ENCODE measurements at regions not wholly inside any gene's neighbourhood (a gene's known extent, or its start where the extent isn't known, plus 50 kb on each side); places are given as distances from the start of the nearest gene placed in this dataset.
A peak's percentile ranks its signal among the peaks of the same experiment; 100 is the strongest.
"Not testable (repeated sequence)": the region's sequence is repeated elsewhere in the genome, so short reads cannot be mapped to it uniquely, and the experiment has no call there.

DNA sequence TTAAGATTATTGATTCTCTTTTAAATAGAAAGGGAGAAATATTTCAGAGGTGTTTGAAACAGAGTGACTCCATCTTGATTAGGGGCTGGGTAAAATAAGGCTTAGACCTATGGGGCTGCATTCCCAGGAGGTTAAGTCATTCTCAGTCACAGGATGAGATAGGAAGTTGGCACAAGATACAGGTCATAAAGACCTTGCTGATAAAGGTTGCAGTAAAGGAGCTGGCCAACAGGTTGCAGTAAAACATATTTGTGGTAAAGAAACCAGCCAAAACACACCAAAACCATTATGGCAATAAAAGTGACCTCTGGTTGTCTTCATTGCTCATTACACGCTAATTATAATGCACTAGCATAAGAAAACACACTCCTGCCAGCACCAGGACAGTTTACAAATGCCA, 165.0 kb downstream of the SPIN4 start:
- DNase-seq (ENCODE audit: low read depth in 2 of 2): no peak

GRCh38 chrX:63179852-63180251, 171.3 kb downstream of the SPIN4 start:
- DNase-seq (ENCODE audit: low read depth in 2 of 2): not testable (repeated sequence)

GRCh38 chrX:63176578-63176977, 174.6 kb downstream of the SPIN4 start:
- not testable (repeated sequence) for DNase-seq (ENCODE audit: low read depth in 2 of 2)

GRCh38 chrX:63173841-63174718, 177.1 kb downstream of the SPIN4 start:
- DNase-seq (ENCODE audit: low read depth in 2 of 2): not testable (repeated sequence)

DNA sequence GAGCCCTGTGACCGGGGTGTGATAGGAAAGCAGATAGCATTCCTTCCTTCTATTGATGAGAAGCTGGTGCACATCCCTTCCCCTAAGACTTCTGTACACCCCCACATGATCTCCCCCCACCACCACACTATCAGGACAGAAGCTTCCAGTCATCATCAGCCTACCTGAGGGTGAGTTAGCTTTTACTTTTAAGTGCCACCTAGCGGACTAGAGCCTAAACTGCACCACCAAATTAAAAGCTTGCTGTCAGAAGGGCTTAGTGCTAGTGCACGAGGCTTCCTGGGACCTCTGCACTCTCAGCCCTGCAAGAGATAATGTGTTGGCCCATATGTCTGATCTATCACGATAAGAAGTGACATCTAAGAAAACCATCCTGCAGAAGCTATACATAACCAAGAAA, 181.7 kb downstream of the SPIN4 start:
- DNase-seq (ENCODE audit: low read depth in 2 of 2): not testable (repeated sequence)

DNA sequence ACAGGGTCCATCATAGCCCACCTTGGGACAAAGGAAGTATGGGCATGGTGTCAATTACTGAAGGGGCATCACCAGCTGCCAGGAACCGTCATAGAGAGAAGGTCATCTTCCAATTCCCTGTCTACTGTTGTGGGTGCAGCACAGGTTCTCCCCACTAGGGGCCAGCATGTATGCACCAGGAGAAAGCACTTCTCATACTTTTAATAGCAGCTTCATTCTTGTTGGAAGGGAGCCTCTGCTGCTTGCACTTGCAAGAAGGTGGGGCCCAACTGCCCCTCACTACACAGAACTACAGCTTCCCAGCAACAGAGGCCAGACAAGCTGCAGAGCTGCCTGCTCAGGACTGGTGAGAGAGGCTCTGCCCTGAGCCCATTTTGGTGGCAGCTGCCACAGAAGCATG, 182.2 kb downstream of the SPIN4 start:
- not testable (repeated sequence) for DNase-seq (ENCODE audit: low read depth in 2 of 2)

DNA sequence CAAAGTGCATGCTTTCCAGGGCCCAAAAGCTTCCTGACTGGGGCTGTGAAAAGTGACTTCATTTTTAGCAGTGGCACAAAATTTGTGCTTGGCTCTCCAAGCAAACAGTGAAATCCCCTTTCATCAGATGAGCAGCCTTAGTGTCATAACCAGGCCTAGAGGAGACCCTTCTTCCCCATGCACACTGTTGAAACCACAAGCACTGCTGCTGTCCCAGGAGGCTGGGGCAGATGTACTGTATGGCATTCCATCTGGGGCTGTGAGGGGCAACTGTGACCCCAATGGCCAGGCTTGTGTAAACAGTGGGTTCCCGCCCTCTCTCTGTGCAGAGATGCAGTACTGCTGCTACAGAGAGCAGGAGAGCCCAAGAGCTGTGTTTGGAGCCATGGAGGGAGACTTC, 184.1 kb downstream of the SPIN4 start:
- not testable (repeated sequence) for DNase-seq (ENCODE audit: low read depth in 2 of 2)

DNA sequence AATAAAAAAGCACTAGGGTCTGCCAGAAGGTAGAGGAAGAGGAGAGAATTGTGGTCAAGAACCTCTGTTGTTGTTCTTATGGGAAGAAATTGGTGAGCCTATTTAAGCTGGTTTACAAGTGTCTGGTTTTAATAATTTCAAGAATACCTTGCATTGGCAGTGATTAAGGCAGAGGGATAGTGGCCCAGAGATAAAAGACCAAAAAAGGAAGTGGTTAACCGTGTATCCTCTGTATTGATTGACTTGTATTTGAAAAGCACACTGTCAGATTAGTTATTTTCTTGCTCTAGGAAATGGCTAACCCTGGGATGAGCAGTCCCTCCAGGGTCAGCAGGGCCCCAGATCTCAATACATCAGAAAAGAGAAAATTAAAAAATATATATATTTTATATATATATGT, 190.1 kb downstream of the SPIN4 start:
- DNase-seq (ENCODE audit: low read depth in 2 of 2): not testable (repeated sequence)

DNA sequence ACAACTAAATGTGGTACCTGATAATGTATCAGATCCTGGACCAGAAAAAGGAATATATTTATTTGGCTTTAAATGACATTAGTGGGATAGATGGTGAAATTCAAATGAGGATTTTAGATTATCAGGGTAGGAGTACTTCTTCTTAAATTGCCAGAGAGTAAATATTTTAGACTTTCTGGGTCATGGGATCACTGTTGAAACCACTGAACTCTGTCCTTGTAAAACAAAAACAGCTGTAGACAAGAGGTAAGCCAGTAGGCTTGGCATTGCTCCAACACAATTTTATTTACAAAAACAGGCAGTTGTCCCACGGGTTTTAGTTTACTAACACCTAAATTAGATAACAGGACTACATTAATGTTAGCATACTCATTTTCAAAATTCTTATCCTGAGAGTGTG, 190.8 kb downstream of the SPIN4 start:
- not testable (repeated sequence) for DNase-seq (ENCODE audit: low read depth in 2 of 2)

DNA sequence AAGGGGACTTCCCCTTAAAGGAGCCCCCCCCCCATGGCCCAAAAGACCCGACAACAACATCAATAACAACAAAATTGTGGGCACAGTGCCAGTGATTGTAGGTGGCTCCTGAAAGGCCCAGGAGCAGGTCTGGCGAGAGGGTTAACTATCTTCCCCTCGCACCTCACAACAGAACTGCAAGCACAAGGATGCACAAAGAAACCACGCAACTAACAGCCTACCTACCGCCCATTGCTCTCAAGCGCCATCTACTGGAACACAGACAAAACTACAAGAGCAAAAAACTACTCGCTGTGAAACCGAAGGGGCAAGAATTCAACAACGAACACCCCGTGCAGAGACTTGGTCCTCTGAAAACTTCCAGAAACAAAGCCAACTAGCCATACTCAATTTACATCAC, 205.6 kb downstream of the SPIN4 start:
- not testable (repeated sequence) for DNase-seq (ENCODE audit: low read depth in 2 of 2)

GRCh38 chrX:63142588-63142987, 208.5 kb downstream of the SPIN4 start:
- DNase-seq (ENCODE audit: low read depth in 2 of 2): not testable (repeated sequence)

DNA sequence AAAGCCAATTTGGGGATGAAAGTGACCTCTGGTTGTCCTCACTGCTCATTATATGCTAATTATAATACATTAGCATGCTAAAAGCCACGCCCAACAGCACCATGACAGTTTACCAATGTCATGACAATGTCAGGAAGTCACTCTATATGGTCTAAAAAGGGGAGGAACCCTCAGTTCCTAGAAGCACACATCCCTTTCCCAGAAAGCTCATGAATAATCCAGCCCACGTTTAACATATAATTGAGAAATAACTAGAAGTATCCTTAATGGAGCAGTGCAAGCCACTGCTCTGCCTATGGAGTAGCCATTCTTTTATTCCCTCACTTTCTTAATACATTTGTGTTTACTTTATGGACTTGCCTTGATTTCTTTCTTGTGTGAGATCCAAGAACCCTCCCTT, 215.3 kb downstream of the SPIN4 start:
- DNase-seq (ENCODE audit: low read depth in 2 of 2): not testable (repeated sequence)

DNA sequence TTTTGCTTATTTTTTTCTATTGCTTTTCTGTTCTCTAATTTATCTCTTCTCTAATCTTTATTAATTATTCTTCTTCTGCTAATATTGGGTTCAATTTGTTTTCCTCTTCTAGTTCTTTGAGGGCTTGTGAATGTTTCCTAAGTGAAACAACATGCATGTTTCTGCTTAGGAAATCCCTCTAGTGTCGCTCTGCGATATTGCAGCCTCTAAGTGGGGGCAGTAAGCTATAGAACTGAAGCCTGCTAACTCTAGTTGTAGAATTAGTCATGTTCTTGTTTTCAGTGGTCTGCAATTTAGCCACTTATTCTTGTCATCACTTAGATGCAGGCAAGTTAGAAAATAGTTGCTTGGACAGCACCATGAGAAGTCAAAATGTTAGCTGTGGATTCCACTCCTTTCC, 222.6 kb downstream of the SPIN4 start:
- peak; percentile 20 to 26 for DNase-seq (ENCODE audit: low read depth in 2 of 2)

- no peak for DNase-seq (ENCODE audit: low read depth in 2 of 2)
Observed at GRCh38 chrX:63115196-63115595, 235.9 kb downstream of the SPIN4 start.

- no peak for DNase-seq (ENCODE audit: low read depth in 2 of 2)
Observed at GRCh38 chrX:63101879-63102620, 249.1 kb downstream of the SPIN4 start.

DNA sequence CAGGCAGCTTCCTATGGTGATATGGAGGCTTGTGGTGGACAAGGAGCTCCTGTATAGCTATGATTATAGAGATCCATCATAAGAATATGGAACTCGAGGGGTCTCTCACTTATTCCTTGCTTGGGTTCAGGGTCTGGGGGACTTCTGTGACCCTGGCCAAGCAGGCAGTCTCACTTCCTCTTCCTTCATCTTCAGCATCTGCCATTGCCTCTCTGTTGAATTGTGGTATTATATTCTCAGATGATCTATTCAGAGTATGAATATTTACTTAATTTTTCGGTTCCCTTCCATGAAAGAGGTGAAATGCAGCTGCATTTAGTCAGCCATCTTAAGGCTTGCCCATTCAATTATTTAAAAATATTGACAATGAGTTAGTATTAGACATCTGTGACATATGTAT, 292.9 kb downstream of the SPIN4 start:
- DNase-seq (ENCODE audit: low read depth in 2 of 2): no peak

DNA sequence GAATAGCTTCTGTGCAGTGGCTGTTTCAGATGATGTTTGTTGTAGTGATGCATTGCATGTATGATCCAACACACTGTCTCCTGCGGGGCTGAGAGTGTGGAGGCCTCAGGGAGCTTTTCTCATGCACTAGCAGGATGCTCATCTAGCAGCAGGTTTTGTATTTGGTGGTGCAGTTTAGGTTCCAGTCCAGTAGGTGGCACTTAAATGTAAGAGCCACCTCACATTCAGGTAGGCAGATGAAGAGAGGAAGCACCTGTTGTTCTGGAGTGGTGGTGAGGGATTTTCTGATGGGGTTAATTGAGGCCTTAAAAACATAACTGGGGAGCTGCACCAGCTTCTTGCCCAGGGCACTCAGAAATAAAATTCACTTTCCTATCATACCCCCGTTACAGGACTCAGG, 300.9 kb downstream of the SPIN4 start:
- no peak for DNase-seq (ENCODE audit: low read depth in 2 of 2)

GRCh38 chrX:63032811-63033210, 318.3 kb downstream of the SPIN4 start:
- no peak for DNase-seq (ENCODE audit: low read depth in 2 of 2)

- DNase-seq (ENCODE audit: low read depth in 2 of 2): no peak
Observed at GRCh38 chrX:63013549-63013948, 337.6 kb downstream of the SPIN4 start.

GRCh38 chrX:63012574-63012973, 338.6 kb downstream of the SPIN4 start:
- DNase-seq (ENCODE audit: low read depth in 2 of 2): no peak

DNA sequence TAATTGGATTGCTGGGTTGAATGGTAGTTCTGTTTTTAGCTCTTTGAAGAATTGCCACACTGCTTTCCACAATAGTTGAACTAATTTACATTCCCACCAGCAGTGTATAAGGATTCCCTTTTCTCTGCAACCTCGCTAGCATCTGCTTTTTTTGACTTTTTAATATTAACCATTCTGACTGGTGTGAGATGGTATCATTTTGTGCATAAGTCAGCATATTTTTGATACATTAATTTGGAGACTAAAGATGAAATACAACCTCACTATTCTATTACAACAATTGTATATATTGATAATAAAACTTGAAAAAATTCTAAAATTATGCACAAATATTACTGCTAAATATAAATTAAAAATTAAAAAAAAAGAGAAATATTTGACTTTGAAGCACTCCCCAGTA, 350.9 kb downstream of the SPIN4 start:
- DNase-seq (ENCODE audit: low read depth in 2 of 2): not testable (repeated sequence)

Measured in lung microvascular endothelial cell (primary cell).